ENCODE measurements at regions not wholly inside any gene's neighbourhood (a gene's known extent, or its start where the extent isn't known, plus 50 kb on each side); places are given as distances from the start of the nearest gene placed in this dataset.

DNA sequence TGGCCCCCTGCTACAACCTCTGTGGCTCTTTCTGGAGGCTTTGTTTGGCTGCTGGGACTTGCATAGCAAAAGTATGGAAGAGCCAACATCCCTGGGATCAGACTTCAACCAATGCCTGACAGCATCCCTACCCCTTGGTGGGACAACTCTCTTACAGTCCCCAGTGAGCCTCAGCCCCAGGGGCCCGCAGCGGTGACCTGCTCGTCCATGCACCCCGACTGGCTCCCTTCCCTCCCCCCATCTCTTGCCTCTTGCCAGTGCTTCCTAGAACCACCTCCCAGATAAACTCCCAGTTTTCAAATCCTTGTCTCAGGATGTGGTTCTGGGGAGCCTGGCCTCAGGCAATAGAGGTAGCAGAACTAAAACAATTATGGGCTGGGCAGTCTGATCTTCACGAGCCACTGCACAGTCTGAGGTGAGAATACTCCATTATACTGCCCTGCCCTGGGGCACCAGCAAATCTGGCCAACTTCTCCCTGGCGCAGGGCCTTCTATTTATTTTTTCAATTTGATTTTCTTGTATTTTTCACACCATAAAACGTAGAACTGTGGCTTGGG, 86.6 kb upstream of the BRD7 start (continued):
- TF ChIP-seq, protein P1, sequence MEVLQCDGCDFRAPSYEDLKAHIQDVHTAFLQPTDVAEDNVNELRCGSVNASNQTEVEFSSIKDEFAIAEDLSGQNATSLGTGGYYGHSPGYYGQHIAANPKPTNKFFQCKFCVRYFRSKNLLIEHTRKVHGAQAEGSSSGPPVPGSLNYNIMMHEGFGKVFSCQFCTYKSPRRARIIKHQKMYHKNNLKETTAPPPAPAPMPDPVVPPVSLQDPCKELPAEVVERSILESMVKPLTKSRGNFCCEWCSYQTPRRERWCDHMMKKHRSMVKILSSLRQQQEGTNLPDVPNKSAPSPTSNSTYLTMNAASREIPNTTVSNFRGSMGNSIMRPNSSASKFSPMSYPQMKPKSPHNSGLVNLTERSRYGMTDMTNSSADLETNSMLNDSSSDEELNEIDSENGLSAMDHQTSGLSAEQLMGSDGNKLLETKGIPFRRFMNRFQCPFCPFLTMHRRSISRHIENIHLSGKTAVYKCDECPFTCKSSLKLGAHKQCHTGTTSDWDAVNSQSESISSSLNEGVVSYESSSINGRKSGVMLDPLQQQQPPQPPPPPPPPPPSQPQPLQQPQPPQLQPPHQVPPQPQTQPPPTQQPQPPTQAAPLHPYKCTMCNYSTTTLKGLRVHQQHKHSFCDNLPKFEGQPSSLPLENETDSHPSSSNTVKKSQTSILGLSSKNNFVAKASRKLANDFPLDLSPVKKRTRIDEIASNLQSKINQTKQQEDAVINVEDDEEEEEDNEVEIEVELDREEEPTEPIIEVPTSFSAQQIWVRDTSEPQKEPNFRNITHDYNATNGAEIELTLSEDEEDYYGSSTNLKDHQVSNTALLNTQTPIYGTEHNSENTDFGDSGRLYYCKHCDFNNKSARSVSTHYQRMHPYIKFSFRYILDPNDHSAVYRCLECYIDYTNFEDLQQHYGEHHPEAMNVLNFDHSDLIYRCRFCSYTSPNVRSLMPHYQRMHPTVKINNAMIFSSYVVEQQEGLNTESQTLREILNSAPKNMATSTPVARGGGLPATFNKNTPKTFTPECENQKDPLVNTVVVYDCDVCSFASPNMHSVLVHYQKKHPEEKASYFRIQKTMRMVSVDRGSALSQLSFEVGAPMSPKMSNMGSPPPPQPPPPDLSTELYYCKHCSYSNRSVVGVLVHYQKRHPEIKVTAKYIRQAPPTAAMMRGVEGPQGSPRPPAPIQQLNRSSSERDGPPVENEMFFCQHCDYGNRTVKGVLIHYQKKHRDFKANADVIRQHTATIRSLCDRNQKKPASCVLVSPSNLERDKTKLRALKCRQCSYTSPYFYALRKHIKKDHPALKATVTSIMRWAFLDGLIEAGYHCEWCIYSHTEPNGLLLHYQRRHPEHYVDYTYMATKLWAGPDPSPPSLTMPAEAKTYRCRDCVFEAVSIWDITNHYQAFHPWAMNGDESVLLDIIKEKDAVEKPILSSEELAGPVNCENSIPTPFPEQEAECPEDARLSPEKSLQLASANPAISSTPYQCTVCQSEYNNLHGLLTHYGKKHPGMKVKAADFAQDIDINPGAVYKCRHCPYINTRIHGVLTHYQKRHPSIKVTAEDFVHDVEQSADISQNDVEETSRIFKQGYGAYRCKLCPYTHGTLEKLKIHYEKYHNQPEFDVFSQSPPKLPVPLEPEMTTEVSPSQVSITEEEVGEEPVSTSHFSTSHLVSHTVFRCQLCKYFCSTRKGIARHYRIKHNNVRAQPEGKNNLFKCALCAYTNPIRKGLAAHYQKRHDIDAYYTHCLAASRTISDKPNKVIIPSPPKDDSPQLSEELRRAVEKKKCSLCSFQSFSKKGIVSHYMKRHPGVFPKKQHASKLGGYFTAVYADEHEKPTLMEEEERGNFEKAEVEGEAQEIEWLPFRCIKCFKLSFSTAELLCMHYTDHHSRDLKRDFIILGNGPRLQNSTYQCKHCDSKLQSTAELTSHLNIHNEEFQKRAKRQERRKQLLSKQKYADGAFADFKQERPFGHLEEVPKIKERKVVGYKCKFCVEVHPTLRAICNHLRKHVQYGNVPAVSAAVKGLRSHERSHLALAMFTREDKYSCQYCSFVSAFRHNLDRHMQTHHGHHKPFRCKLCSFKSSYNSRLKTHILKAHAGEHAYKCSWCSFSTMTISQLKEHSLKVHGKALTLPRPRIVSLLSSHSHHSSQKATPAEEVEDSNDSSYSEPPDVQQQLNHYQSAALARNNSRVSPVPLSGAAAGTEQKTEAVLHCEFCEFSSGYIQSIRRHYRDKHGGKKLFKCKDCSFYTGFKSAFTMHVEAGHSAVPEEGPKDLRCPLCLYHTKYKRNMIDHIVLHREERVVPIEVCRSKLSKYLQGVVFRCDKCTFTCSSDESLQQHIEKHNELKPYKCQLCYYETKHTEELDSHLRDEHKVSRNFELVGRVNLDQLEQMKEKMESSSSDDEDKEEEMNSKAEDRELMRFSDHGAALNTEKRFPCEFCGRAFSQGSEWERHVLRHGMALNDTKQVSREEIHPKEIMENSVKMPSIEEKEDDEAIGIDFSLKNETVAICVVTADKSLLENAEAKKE (CRISPR knock-in tag; IDR thresholded peaks at IDR 0.05), result no peak
- TF ChIP-seq, protein P2, sequence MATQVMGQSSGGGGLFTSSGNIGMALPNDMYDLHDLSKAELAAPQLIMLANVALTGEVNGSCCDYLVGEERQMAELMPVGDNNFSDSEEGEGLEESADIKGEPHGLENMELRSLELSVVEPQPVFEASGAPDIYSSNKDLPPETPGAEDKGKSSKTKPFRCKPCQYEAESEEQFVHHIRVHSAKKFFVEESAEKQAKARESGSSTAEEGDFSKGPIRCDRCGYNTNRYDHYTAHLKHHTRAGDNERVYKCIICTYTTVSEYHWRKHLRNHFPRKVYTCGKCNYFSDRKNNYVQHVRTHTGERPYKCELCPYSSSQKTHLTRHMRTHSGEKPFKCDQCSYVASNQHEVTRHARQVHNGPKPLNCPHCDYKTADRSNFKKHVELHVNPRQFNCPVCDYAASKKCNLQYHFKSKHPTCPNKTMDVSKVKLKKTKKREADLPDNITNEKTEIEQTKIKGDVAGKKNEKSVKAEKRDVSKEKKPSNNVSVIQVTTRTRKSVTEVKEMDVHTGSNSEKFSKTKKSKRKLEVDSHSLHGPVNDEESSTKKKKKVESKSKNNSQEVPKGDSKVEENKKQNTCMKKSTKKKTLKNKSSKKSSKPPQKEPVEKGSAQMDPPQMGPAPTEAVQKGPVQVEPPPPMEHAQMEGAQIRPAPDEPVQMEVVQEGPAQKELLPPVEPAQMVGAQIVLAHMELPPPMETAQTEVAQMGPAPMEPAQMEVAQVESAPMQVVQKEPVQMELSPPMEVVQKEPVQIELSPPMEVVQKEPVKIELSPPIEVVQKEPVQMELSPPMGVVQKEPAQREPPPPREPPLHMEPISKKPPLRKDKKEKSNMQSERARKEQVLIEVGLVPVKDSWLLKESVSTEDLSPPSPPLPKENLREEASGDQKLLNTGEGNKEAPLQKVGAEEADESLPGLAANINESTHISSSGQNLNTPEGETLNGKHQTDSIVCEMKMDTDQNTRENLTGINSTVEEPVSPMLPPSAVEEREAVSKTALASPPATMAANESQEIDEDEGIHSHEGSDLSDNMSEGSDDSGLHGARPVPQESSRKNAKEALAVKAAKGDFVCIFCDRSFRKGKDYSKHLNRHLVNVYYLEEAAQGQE (IDR thresholded peaks at IDR 0.05; ENCODE audit: unreplicated experiment), result no peak
- no peak for TF ChIP-seq NANOG (IDR thresholded peaks at IDR 0.05; ENCODE audit: borderline replicate concordance)

DNA sequence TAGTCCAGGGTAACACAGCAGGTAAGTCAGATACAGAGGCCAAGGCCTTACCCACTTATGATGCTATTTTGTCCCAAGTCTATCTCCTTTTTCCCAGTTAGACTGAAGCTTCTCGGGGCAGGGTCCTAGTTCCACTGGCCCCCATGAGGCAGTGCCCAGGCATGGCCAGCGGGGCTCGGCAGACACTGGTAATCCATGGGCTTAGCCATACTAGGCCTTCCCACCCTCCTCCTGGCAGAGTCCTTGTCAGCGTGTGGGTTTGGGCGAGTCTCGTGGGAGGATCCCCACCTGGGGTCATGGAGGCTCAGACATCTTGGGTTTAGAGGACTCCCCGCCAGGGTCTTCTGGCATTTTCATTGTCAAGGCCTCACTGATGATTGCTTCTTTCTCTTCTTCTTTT, 84.7 kb upstream of the BRD7 start:
- Mint-ChIP-seq H3K9me3 (no peaks in the 10 kb centered on the region), H3K4me3 (no peak overlapping the region), H3K4me1 (peaks cover 37% of the 10 kb centered on the region), H3K36me3 (ENCODE audit: low read depth) (no peaks in the 10 kb centered on the region), H3K27ac (no peak overlapping the region), H3K27me3 (ENCODE audit: insufficient read depth, low read depth, poor library complexity) (peaks cover 12% of the 10 kb centered on the region)
- Histone ChIP-seq H2AFZ (no peak overlapping the region), H3K36me3 (ENCODE audit: insufficient read depth) (no peaks in the 10 kb centered on the region), H3K4me3 (no peak overlapping the region), H3F3A (replicated peaks; ENCODE audit: low read depth) (no peaks in the 10 kb centered on the region), H4K20me1 (replicated peaks; ENCODE audit: insufficient read depth) (no peaks in the 10 kb centered on the region), H3K27ac (ENCODE audit: low read depth) (no peak overlapping the region), H3K4me2 (no peak overlapping the region), H3K79me2 (replicated peaks; ENCODE audit: insufficient read depth) (no peaks in the 10 kb centered on the region), H3K9me2 (ENCODE audit: insufficient read depth) (no peaks in the 10 kb centered on the region), H3K27me3 (ENCODE audit: insufficient read depth) (no peaks in the 10 kb centered on the region), H3K4me1 (ENCODE audit: insufficient read depth) (peaks cover 24% of the 10 kb centered on the region)
- DNase-seq (ENCODE audit: low spot score) (no peak), ATAC-seq (no peak)
- TF ChIP-seq ZNF331 (CRISPR knock-in tag; IDR thresholded peaks at IDR 0.05; ENCODE audit: low read depth) (no peak), ZNF114 (CRISPR knock-in tag; IDR thresholded peaks at IDR 0.05) (no peak), EZH2 (IDR thresholded peaks at IDR 0.05; ENCODE audit: low read depth, unreplicated experiment) (no peak), JUNB (IDR thresholded peaks at IDR 0.05; ENCODE audit: unreplicated experiment) (no peak), CREB1 (CRISPR knock-in tag; IDR thresholded peaks at IDR 0.05; ENCODE audit: low read depth) (no peak)
- TF ChIP-seq, protein P3, sequence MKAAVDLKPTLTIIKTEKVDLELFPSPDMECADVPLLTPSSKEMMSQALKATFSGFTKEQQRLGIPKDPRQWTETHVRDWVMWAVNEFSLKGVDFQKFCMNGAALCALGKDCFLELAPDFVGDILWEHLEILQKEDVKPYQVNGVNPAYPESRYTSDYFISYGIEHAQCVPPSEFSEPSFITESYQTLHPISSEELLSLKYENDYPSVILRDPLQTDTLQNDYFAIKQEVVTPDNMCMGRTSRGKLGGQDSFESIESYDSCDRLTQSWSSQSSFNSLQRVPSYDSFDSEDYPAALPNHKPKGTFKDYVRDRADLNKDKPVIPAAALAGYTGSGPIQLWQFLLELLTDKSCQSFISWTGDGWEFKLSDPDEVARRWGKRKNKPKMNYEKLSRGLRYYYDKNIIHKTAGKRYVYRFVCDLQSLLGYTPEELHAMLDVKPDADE (IDR thresholded peaks at IDR 0.05), result no peak
- TF ChIP-seq, protein P2 (IDR thresholded peaks at IDR 0.05; ENCODE audit: unreplicated experiment), result no peak

Measured in GM23338 (cell line).